H9 (cell line): ENCODE measurements at regions not wholly inside any gene's neighbourhood (a gene's known extent, or its start where the extent isn't known, plus 50 kb on each side); places are given as distances from the start of the nearest gene placed in this dataset.

ENCODE experiments used
- DNase-seq: peaks from one replicate; pipeline ENCODE4 v3.0.0-alpha.2; 2017
- H2AFZ ChIP-seq: one replicate; pipeline ENCODE4 v1.6.1; 2013; ENCODE audit warnings: mild to moderate bottlenecking, low read length, control low read depth, moderate library complexity
- H2AK5ac ChIP-seq: 2 replicates; pipeline ENCODE4 v1.6.1; 2013; ENCODE audit warnings: low read length, control low read depth, mixed read lengths; ENCODE audit not compliant: insufficient read length
- H2BK120ac ChIP-seq: one replicate; pipeline ENCODE4 v1.6.1; 2013; ENCODE audit warnings: low read depth, mild to moderate bottlenecking, low read length, control low read depth, inconsistent platforms; ENCODE audit not compliant: poor library complexity, severe bottlenecking
- H2BK12ac ChIP-seq: 2 replicates; pipeline ENCODE4 v1.6.1; 2013; ENCODE audit warnings: low read length, control low read depth, mixed read lengths, low read depth; ENCODE audit not compliant: insufficient read length
- H2BK15ac ChIP-seq: 2 replicates; pipeline ENCODE4 v1.6.1; 2013; ENCODE audit warnings: low read depth, low read length, control low read depth
- H2BK20ac ChIP-seq: one replicate; pipeline ENCODE4 v1.6.1; 2013; ENCODE audit warnings: low read depth, mild to moderate bottlenecking, low read length, control low read depth, inconsistent platforms; ENCODE audit not compliant: poor library complexity, severe bottlenecking
- H2BK5ac ChIP-seq: 2 replicates; pipeline ENCODE4 v1.6.1; 2013; ENCODE audit warnings: low read length, control low read depth, mixed read lengths; ENCODE audit not compliant: insufficient read length
- H3K14ac ChIP-seq: 2 replicates; pipeline ENCODE4 v1.6.1; 2013; ENCODE audit warnings: low read length, control low read depth; ENCODE audit not compliant: insufficient read depth
- H3K18ac ChIP-seq: 2 replicates; pipeline ENCODE4 v1.6.1; 2013; ENCODE audit warnings: low read depth, mild to moderate bottlenecking, mixed read lengths, low read length, control low read depth; ENCODE audit not compliant: insufficient read length
- H3K23ac ChIP-seq: 2 replicates; pipeline ENCODE4 v1.6.1; 2013; ENCODE audit warnings: low read length, control low read depth, mixed read lengths, low read depth; ENCODE audit not compliant: insufficient read length
- H3K23me2 ChIP-seq: 2 replicates; pipeline ENCODE4 v1.6.1; 2013; ENCODE audit warnings: low read depth, mild to moderate bottlenecking, mixed read lengths, low read length, control low read depth; ENCODE audit not compliant: insufficient read length, poor library complexity, severe bottlenecking
- H3K27ac ChIP-seq: 2 replicates; pipeline ENCODE4 v1.5.1; 2013; ENCODE audit warnings: low read length, control low read depth, mixed read lengths, low read depth; ENCODE audit not compliant: insufficient read length
- H3K27me3 ChIP-seq: 2 replicates; pipeline ENCODE4 v1.6.1; 2013; ENCODE audit warnings: low read length, control low read depth, inconsistent platforms; ENCODE audit not compliant: insufficient read depth
- H3K4ac ChIP-seq: 2 replicates; pipeline ENCODE4 v1.6.1; 2013; ENCODE audit warnings: low read depth, mild to moderate bottlenecking, control low read depth, inconsistent platforms, low read length, moderate library complexity
- H3K4me1 ChIP-seq: 2 replicates; pipeline ENCODE4 v1.6.1; 2013; ENCODE audit warnings: low read length, control low read depth, inconsistent platforms; ENCODE audit not compliant: insufficient read depth
- H3K4me2 ChIP-seq: 2 replicates; pipeline ENCODE4 v1.6.1; 2013; ENCODE audit warnings: low read length, control low read depth, mixed read lengths; ENCODE audit not compliant: insufficient read length, insufficient read depth
- H3K56ac ChIP-seq: 2 replicates; pipeline ENCODE4 v1.6.1; 2013; ENCODE audit warnings: low read depth, mild to moderate bottlenecking, mixed read lengths, low read length, control low read depth; ENCODE audit not compliant: insufficient read length
- H3K79me1 ChIP-seq: 2 replicates; pipeline ENCODE4 v1.6.1; 2013; ENCODE audit warnings: low read depth, mild to moderate bottlenecking, moderate library complexity, low read length, control low read depth, inconsistent platforms; ENCODE audit not compliant: insufficient read depth, poor library complexity, severe bottlenecking
- H3K79me2 ChIP-seq: 2 replicates; pipeline ENCODE4 v1.6.1; 2013; ENCODE audit warnings: low read length, control low read depth, inconsistent platforms; ENCODE audit not compliant: insufficient read depth
- H3K9ac ChIP-seq: 2 replicates; pipeline ENCODE4 v1.6.1; 2013; ENCODE audit warnings: low read length, control low read depth, mixed read lengths; ENCODE audit not compliant: insufficient read length; ENCODE audit errors: extremely low read depth
- H3K9me3 ChIP-seq: one replicate; pipeline ENCODE4 v1.6.1; 2013; ENCODE audit warnings: low read depth, low read length, inconsistent platforms; ENCODE audit not compliant: control insufficient read depth
- H3T11ph ChIP-seq: one replicate; pipeline ENCODE4 v1.6.1; 2013; ENCODE audit warnings: mild to moderate bottlenecking, low read length, control low read depth, inconsistent platforms
- H4K20me1 ChIP-seq: one replicate; pipeline ENCODE4 v1.6.1; 2013; ENCODE audit not compliant: control insufficient read depth, insufficient read length, insufficient read depth
- H4K5ac ChIP-seq: 2 replicates; pipeline ENCODE4 v1.6.1; 2013; ENCODE audit warnings: low read depth, mild to moderate bottlenecking, mixed read lengths, low read length, control low read depth; ENCODE audit not compliant: insufficient read length
- H4K8ac ChIP-seq: replicated peaks from 2 replicates; pipeline ENCODE4 v1.6.1; 2013; ENCODE audit warnings: low read length, control low read depth, mixed read lengths, low read depth; ENCODE audit not compliant: insufficient read length
- H4K91ac ChIP-seq: 2 replicates; pipeline ENCODE4 v1.6.1; 2013; ENCODE audit warnings: low read depth, mild to moderate bottlenecking, moderate library complexity, mixed read lengths, low read length, control low read depth; ENCODE audit not compliant: insufficient read length
- H3K27ac Mint-ChIP-seq, 3 experiments: 2 replicates in 2 of 3; 3 replicates in 1 of 3; pipeline ENCODE4 v1.8.0; 2020 to 2021; ENCODE audit warnings: mixed read lengths in 3 of 3, mild to moderate bottlenecking in 1 of 3, moderate library complexity in 1 of 3
- H3K27me3 Mint-ChIP-seq: 2 replicates; pipeline ENCODE4 v1.8.0; 2021; ENCODE audit warnings: low read depth, mild to moderate bottlenecking, moderate library complexity, mixed read lengths
- H3K36me3 Mint-ChIP-seq, 3 experiments: 2 replicates in 2 of 3; 3 replicates in 1 of 3; pipeline ENCODE4 v1.8.0; 2020 to 2021; ENCODE audit warnings: low read depth in 3 of 3, mixed read lengths in 3 of 3; ENCODE audit not compliant: insufficient read depth in 1 of 3
- H3K4me1 Mint-ChIP-seq, 2 experiments: 2 replicates each; pipeline ENCODE4 v1.8.0; 2020; ENCODE audit warnings: mixed read lengths in 2 of 2
- H3K4me3 Mint-ChIP-seq, 2 experiments: 2 replicates in 1 of 2; 3 replicates in 1 of 2; pipeline ENCODE4 v1.8.0; 2020 to 2021; ENCODE audit warnings: mild to moderate bottlenecking in 2 of 2, mixed read lengths in 2 of 2, moderate library complexity in 1 of 2
- H3K9me3 Mint-ChIP-seq, 2 experiments: 2 replicates in 1 of 2; 3 replicates in 1 of 2; pipeline ENCODE4 v1.8.0; 2020; ENCODE audit warnings: mild to moderate bottlenecking in 2 of 2, mixed read lengths in 2 of 2, moderate library complexity in 1 of 2
- CTCF ChIP-seq: fragments of 200-600 bp; sonication (generic); conservative IDR thresholded peaks from 3 replicates; pipeline ENCODE4 v1.8.0; 2021; ENCODE audit warnings: antibody characterized with exemption, mild to moderate bottlenecking
- WGBS: extraction: QIAGEN DNeasy Blood & Tissue Kit; methylation state at CpG from one replicate; pipeline ENCODE4 v1.1.7; 2013; ENCODE audit warnings: missing lambda C conversion rate, low lambda C conversion rate, mixed read lengths; ENCODE audit not compliant: insufficient read length; ENCODE audit errors: extremely low coverage; 5-methylcytosine and 5-hydroxymethylcytosine counted together

GRCh38 chr9:85185486-85186217 is 516.1 kb downstream of the NTRK2 start:
- Histone ChIP-seq H2BK5ac (no peak overlapping the region), H3K27me3 (no peaks in the 10 kb centered on the region), H2AFZ (no peak overlapping the region), H3K79me1 (no peaks in the 10 kb centered on the region), H4K20me1 (no peaks in the 10 kb centered on the region), H3K4me1 (no peaks in the 10 kb centered on the region), H3T11ph (no peak overlapping the region), H3K18ac (no peak overlapping the region), H2BK12ac (no peak overlapping the region), H2BK20ac (no peak overlapping the region), H3K9ac (no peak overlapping the region), H3K23me2 (no peaks in the 10 kb centered on the region), H3K23ac (no peak overlapping the region), H3K4ac (no peak overlapping the region), H3K56ac (no peak overlapping the region), H4K91ac (no peak overlapping the region), H3K14ac (no peak overlapping the region), H4K5ac (no peak overlapping the region), H3K9me3 (no peaks in the 10 kb centered on the region), H2BK120ac (no peak overlapping the region), H4K8ac (no peak overlapping the region), H3K4me2 (no peak overlapping the region), H3K27ac (no peak overlapping the region), H3K79me2 (no peaks in the 10 kb centered on the region), H2BK15ac (no peak overlapping the region), H2AK5ac (no peak overlapping the region)
- WGBS: no CpG with 5 or more reads among the region's 3 CpGs
- Mint-ChIP-seq H3K27me3 (no peaks in the 10 kb centered on the region), H3K9me3 (no peaks in the 10 kb centered on the region), H3K27ac (no peak overlapping the region), H3K36me3 (no peaks in the 10 kb centered on the region), H3K4me1 (no peaks in the 10 kb centered on the region), H3K4me3 (no peak overlapping the region)
- DNase-seq: no peak
- TF ChIP-seq CTCF: no peak
